Fibroblast of the aortic adventitia (primary cell): ENCODE measurements at regions not wholly inside any gene's neighbourhood (a gene's known extent, or its start where the extent isn't known, plus 50 kb on each side); places are given as distances from the start of the nearest gene placed in this dataset.

Experiments
- DNase-seq: peaks from one replicate; pipeline ENCODE4 v3.0.0-alpha.2; 2010; ENCODE audit warnings: low read depth
- H3K4me3 ChIP-seq: 2 replicates; pipeline ENCODE4 v1.5.1; 2011; ENCODE audit warnings: low read depth, mild to moderate bottlenecking, control low read depth, low read length, moderate library complexity
- CTCF ChIP-seq: IDR thresholded peaks from 2 replicates; pipeline ENCODE4 v1.5.1; 2011; ENCODE audit warnings: mild to moderate bottlenecking, low read length, control low read depth, inconsistent platforms; ENCODE audit not compliant: insufficient read depth

GRCh38 chr2:150697596-150697995, 210.1 kb upstream of the RND3 start:
- TF ChIP-seq CTCF, result no peak
- peak; percentile 41 for DNase-seq
- H3K4me3 ChIP-seq, result no peak overlapping the region

GRCh38 chr2:150695451-150696135, 208.1 kb upstream of the RND3 start:
- TF ChIP-seq CTCF, result no peak
- no peak for DNase-seq
- no peak overlapping the region for H3K4me3 ChIP-seq

- DNase-seq, result no peak
- TF ChIP-seq CTCF, result no peak
- H3K4me3 ChIP-seq, result no peak overlapping the region
Observed at GRCh38 chr2:150693556-150693955, 206.1 kb upstream of the RND3 start.

GRCh38 chr2:150690870-150691269, 203.4 kb upstream of the RND3 start:
- no peak overlapping the region for H3K4me3 ChIP-seq
- peak; percentile 43 for DNase-seq
- no peak for TF ChIP-seq CTCF

- no peak for TF ChIP-seq CTCF
- DNase-seq, result no peak
- H3K4me3 ChIP-seq, result no peak overlapping the region
Observed at GRCh38 chr2:150690261-150690660, 202.8 kb upstream of the RND3 start.

GRCh38 chr2:150689590-150689989, 202.1 kb upstream of the RND3 start:
- DNase-seq, result peak; percentile 57
- TF ChIP-seq CTCF, result no peak

GRCh38 chr2:150688016-150688415, 200.5 kb upstream of the RND3 start:
- no peak for TF ChIP-seq CTCF
- H3K4me3 ChIP-seq, result no peak overlapping the region
- no peak for DNase-seq

More at GRCh38 chr2:150689590-150689989, 202.1 kb upstream of the RND3 start:
- H3K4me3 ChIP-seq, result no peak overlapping the region
